Liver (tissue), 3 donors: ENCODE measurements at regions not wholly inside any gene's neighbourhood (a gene's known extent, or its start where the extent isn't known, plus 50 kb on each side); places are given as distances from the start of the nearest gene placed in this dataset.

Experiments used
- TAF1 ChIP-seq: conservative IDR thresholded peaks from 2 replicates; pipeline ENCODE4 v1.6.1; 2016; ENCODE audit warnings: antibody characterized with exemption, mild to moderate bottlenecking
- YY1 ChIP-seq: IDR thresholded peaks from 2 replicates; pipeline ENCODE4 v1.6.1; 2016; ENCODE audit warnings: antibody characterized with exemption, mild to moderate bottlenecking
- TF ChIP-seq, protein P1 (sequence below): fragments of 150-350 bp; IDR thresholded peaks from 2 replicates; pipeline ENCODE4 v1.5.1; 2017; ENCODE audit warnings: improper control_type of control experiment, low read depth, low read length; ENCODE audit not compliant: missing input control
- donor health status: healthy.
- donor health status: healthy.

DNA sequence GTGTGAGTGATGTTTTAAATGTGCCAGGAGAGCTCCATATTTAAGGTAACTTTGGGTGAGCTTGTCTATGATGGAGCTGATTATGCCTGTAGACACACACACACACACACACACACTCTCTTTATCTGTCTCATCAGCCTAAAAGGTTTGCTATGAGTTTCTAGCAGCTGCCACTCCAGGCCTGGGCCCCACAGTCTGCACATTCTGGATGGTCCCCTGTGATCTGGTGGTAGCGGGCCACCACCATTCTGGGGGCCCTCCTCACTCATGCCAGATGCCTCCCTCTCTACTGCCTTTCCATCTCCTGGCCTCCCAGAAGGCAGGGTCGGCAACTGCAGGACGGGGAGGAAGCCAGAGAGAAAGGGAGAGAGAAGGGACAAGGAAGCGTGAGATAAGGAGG is 129.2 kb upstream of the TNR start:
- no peak for TF ChIP-seq TAF1
- TF ChIP-seq, protein P1, sequence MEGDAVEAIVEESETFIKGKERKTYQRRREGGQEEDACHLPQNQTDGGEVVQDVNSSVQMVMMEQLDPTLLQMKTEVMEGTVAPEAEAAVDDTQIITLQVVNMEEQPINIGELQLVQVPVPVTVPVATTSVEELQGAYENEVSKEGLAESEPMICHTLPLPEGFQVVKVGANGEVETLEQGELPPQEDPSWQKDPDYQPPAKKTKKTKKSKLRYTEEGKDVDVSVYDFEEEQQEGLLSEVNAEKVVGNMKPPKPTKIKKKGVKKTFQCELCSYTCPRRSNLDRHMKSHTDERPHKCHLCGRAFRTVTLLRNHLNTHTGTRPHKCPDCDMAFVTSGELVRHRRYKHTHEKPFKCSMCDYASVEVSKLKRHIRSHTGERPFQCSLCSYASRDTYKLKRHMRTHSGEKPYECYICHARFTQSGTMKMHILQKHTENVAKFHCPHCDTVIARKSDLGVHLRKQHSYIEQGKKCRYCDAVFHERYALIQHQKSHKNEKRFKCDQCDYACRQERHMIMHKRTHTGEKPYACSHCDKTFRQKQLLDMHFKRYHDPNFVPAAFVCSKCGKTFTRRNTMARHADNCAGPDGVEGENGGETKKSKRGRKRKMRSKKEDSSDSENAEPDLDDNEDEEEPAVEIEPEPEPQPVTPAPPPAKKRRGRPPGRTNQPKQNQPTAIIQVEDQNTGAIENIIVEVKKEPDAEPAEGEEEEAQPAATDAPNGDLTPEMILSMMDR = no peak
- TF ChIP-seq YY1 = no peak
